IPS DF 19.7 (cell line): ENCODE measurements at regions not wholly inside any gene's neighbourhood (a gene's known extent, or its start where the extent isn't known, plus 50 kb on each side); places are given as distances from the start of the nearest gene placed in this dataset.
"Not testable (repeated sequence)": the region's sequence is repeated elsewhere in the genome, so short reads cannot be mapped to it uniquely, and the experiment has no call there.

Experiments used
- DNase-seq: peaks from one replicate; pipeline ENCODE4 v3.0.0-alpha.2; 2013; ENCODE audit warnings: low read depth, low spot score

- no peak for DNase-seq
Observed at GRCh38 chr1:94674876-94675275, 133.3 kb upstream of the F3 start.

GRCh38 chr1:94672934-94673333 lies 131.4 kb upstream of the F3 start:
- DNase-seq: no peak

- no peak for DNase-seq
Observed at GRCh38 chr1:94672001-94672400, 130.4 kb upstream of the F3 start.

- no peak for DNase-seq
Observed at GRCh38 chr1:94670273-94670672, 128.7 kb upstream of the F3 start.

- DNase-seq: no peak
Observed at GRCh38 chr1:94669198-94669597, 127.6 kb upstream of the F3 start.

GRCh38 chr1:94668528-94668927 lies 127.0 kb upstream of the F3 start:
- peak; percentile 33 for DNase-seq

GRCh38 chr1:94667818-94668217 lies 126.3 kb upstream of the F3 start:
- DNase-seq: no peak

GRCh38 chr1:94666797-94667196 lies 125.2 kb upstream of the F3 start:
- DNase-seq: peak; percentile 40

- no peak for DNase-seq
Observed at GRCh38 chr1:94661431-94661932, 119.9 kb upstream of the F3 start.

- DNase-seq: peak; percentile 94
Observed at GRCh38 chr1:94660994-94661393, 119.4 kb upstream of the F3 start.

GRCh38 chr1:94660258-94660657 lies 118.7 kb upstream of the F3 start:
- DNase-seq: no peak

- not testable (repeated sequence) for DNase-seq
Observed at GRCh38 chr1:94659202-94659601, 117.6 kb upstream of the F3 start.

GRCh38 chr1:94658221-94658620 lies 116.7 kb upstream of the F3 start:
- no peak for DNase-seq

GRCh38 chr1:94657776-94658175 lies 116.2 kb upstream of the F3 start:
- peak; percentile 42 for DNase-seq

- DNase-seq: no peak
Observed at GRCh38 chr1:94656967-94657366, 115.4 kb upstream of the F3 start.

GRCh38 chr1:94654919-94655318 lies 113.4 kb upstream of the F3 start:
- no peak for DNase-seq

GRCh38 chr1:94654459-94654858 lies 112.9 kb upstream of the F3 start:
- no peak for DNase-seq

GRCh38 chr1:94654031-94654430 lies 112.5 kb upstream of the F3 start:
- peak; percentile 33 for DNase-seq

- no peak for DNase-seq
Observed at GRCh38 chr1:94653454-94653853, 111.9 kb upstream of the F3 start.

- DNase-seq: no peak
Observed at GRCh38 chr1:94651076-94651475, 109.5 kb upstream of the F3 start.

GRCh38 chr1:94650301-94650700 lies 108.7 kb upstream of the F3 start:
- no peak for DNase-seq

GRCh38 chr1:94648225-94649007 lies 106.9 kb upstream of the F3 start:
- DNase-seq: no peak

- no peak for DNase-seq
Observed at GRCh38 chr1:94646786-94647555, 105.4 kb upstream of the F3 start.
